ENCODE measurements at regions not wholly inside any gene's neighbourhood (a gene's known extent, or its start where the extent isn't known, plus 50 kb on each side); places are given as distances from the start of the nearest gene placed in this dataset.

DNA sequence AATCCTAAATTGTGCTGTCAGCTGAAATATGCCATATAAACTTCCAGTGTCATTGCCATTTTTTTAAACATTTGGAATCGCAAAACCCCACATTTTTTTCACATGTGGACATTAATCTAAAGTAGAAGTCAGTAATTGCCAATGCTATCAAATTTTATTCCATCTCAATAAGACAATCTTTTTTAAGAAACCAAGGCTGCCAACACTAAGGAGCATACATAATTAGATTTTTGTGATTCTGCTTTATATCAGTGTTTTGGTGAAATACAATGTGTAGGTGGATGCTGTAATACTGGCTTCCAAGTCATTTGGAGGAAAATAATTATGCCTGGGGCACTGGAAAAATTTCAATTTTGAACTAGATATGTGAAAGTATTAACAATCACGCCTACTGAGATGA lies 256.7 kb downstream of the ZPLD1 start:
- TF ChIP-seq ARNT (IDR thresholded peaks at IDR 0.05) (no peak), SP1 (IDR thresholded peaks at IDR 0.05) (no peak), FOXM1 (IDR thresholded peaks at IDR 0.05; ENCODE audit: borderline replicate concordance) (no peak), CTBP1 (IDR thresholded peaks at IDR 0.05; ENCODE audit: borderline replicate concordance) (no peak), HDGF (IDR thresholded peaks at IDR 0.05; ENCODE audit: borderline replicate concordance) (no peak), ELF4 (IDR thresholded peaks at IDR 0.05) (no peak), NFRKB (IDR thresholded peaks at IDR 0.05) (no peak), L3MBTL2 (conservative IDR thresholded peaks at IDR 0.05) (no peak), TARDBP (IDR thresholded peaks at IDR 0.05) (no peak), FOXA1 (IDR thresholded peaks at IDR 0.05) (no peak), FOXK2 (IDR thresholded peaks at IDR 0.05) (no peak), BHLHE40 (IDR thresholded peaks at IDR 0.05; ENCODE audit: borderline replicate concordance) (no peak)
- TF ChIP-seq, protein P1, sequence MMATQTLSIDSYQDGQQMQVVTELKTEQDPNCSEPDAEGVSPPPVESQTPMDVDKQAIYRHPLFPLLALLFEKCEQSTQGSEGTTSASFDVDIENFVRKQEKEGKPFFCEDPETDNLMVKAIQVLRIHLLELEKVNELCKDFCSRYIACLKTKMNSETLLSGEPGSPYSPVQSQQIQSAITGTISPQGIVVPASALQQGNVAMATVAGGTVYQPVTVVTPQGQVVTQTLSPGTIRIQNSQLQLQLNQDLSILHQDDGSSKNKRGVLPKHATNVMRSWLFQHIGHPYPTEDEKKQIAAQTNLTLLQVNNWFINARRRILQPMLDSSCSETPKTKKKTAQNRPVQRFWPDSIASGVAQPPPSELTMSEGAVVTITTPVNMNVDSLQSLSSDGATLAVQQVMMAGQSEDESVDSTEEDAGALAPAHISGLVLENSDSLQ (IDR thresholded peaks at IDR 0.05): no peak
- no peak for DNase-seq (ENCODE audit: extremely low spot score)
- ChIA-PET CTCF (interaction anchor here (0.7 to 1.3 kb wide), 2 partner anchors 18 kb away, joined by 4 to 5 read pairs; no protein-coding TSS in a partner anchor), POLR2A (no interaction called here)

- TF ChIP-seq SP1 (IDR thresholded peaks at IDR 0.05) (no peak), ZNF384 (IDR thresholded peaks at IDR 0.05) (no peak), CTBP1 (IDR thresholded peaks at IDR 0.05; ENCODE audit: borderline replicate concordance) (no peak), FOXK2 (IDR thresholded peaks at IDR 0.05) (no peak), ARNT (IDR thresholded peaks at IDR 0.05) (no peak), FOXM1 (IDR thresholded peaks at IDR 0.05; ENCODE audit: borderline replicate concordance) (no peak), TARDBP (IDR thresholded peaks at IDR 0.05) (no peak), LEF1 (IDR thresholded peaks at IDR 0.05; ENCODE audit: borderline replicate concordance) (no peak), SUZ12 (IDR thresholded peaks at IDR 0.05) (no peak), ELF4 (IDR thresholded peaks at IDR 0.05) (no peak), NFRKB (IDR thresholded peaks at IDR 0.05) (no peak), L3MBTL2 (conservative IDR thresholded peaks at IDR 0.05) (no peak), HDGF (IDR thresholded peaks at IDR 0.05; ENCODE audit: borderline replicate concordance) (no peak)
- TF ChIP-seq, protein P1 (IDR thresholded peaks at IDR 0.05): no peak
- ChIA-PET CTCF (no interaction called here), POLR2A (interaction anchor here (0.7 kb wide), 1 partner anchor 20 kb away, joined by 3 read pairs; no protein-coding TSS in a partner anchor)
- DNase-seq (ENCODE audit: extremely low spot score): no peak
These were observed 264.4 kb downstream of the ZPLD1 start for GRCh38 chr3:102699104-102699818.

GRCh38 chr3:102699819-102700140 lies 265.0 kb downstream of the ZPLD1 start:
- POLR2A ChIA-PET: interaction anchor here (0.7 kb wide), 1 partner anchor 20 kb away, joined by 3 read pairs; no protein-coding TSS in a partner anchor
- TF ChIP-seq FOXK2 (IDR thresholded peaks at IDR 0.05) (no peak), L3MBTL2 (conservative IDR thresholded peaks at IDR 0.05) (no peak), CTBP1 (IDR thresholded peaks at IDR 0.05; ENCODE audit: borderline replicate concordance) (no peak), BHLHE40 (IDR thresholded peaks at IDR 0.05; ENCODE audit: borderline replicate concordance) (no peak), FOXM1 (IDR thresholded peaks at IDR 0.05; ENCODE audit: borderline replicate concordance) (no peak), LEF1 (IDR thresholded peaks at IDR 0.05; ENCODE audit: borderline replicate concordance) (no peak), TARDBP (IDR thresholded peaks at IDR 0.05) (no peak), FOXA1 (IDR thresholded peaks at IDR 0.05) (no peak), ARNT (IDR thresholded peaks at IDR 0.05) (no peak), ELF4 (IDR thresholded peaks at IDR 0.05) (no peak)
- no peak for DNase-seq (ENCODE audit: extremely low spot score)
- CTCF ChIA-PET: interaction anchor here (1.1 kb wide), 1 partner anchor 897 kb away, joined by 3 read pairs; no protein-coding TSS in a partner anchor

- CTCF ChIA-PET: no interaction called here
These were observed 278.1 kb downstream of the ZPLD1 start for GRCh38 chr3:102712896-102713295.

DNA sequence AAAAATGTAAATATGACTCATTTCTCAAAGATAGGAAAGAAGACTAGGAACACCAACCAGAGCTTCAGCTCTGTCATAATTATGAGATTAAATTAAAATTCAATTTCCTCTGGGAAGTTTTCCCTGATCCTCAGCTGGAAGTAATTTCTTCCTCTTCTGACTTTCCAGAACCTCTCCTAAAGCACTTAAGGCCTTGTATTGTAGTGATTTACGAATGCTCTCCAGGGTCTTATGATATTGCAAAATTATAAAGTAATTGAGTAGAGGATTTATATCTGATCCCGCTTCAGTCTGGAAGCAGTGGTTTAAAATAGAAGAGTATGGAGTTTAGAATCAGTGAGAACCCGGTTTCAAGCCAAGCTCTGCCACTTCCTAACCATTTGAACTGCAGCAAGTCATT lies 279.8 kb downstream of the ZPLD1 start:
- no peak for DNase-seq (ENCODE audit: extremely low spot score)
- TF ChIP-seq TARDBP (IDR thresholded peaks at IDR 0.05) (no peak), L3MBTL2 (conservative IDR thresholded peaks at IDR 0.05) (no peak), FOXA1 (IDR thresholded peaks at IDR 0.05) (no peak), ARNT (IDR thresholded peaks at IDR 0.05) (no peak), ZNF384 (IDR thresholded peaks at IDR 0.05) (no peak), LEF1 (IDR thresholded peaks at IDR 0.05; ENCODE audit: borderline replicate concordance) (no peak), HDGF (IDR thresholded peaks at IDR 0.05; ENCODE audit: borderline replicate concordance) (no peak), SUZ12 (IDR thresholded peaks at IDR 0.05) (no peak), BHLHE40 (IDR thresholded peaks at IDR 0.05; ENCODE audit: borderline replicate concordance) (no peak)
- TF ChIP-seq, protein P1 (IDR thresholded peaks at IDR 0.05): no peak
- CTCF ChIA-PET: no interaction called here
- POLR2A ChIA-PET: no interaction called here

More at GRCh38 chr3:102712896-102713295, 278.1 kb downstream of the ZPLD1 start:
- POLR2A ChIA-PET: no interaction called here
- no peak for DNase-seq (ENCODE audit: extremely low spot score)
- no peak for TF ChIP-seq BHLHE40 (IDR thresholded peaks at IDR 0.05; ENCODE audit: borderline replicate concordance)
- TF ChIP-seq, protein P1 (IDR thresholded peaks at IDR 0.05): no peak
- TF ChIP-seq ARNT (IDR thresholded peaks at IDR 0.05): no peak
- no peak for TF ChIP-seq NFRKB (IDR thresholded peaks at IDR 0.05)
- TF ChIP-seq CTBP1 (IDR thresholded peaks at IDR 0.05; ENCODE audit: borderline replicate concordance): no peak
- no peak for TF ChIP-seq FOXM1 (IDR thresholded peaks at IDR 0.05; ENCODE audit: borderline replicate concordance)
- no peak for TF ChIP-seq FOXK2 (IDR thresholded peaks at IDR 0.05)
- no peak for TF ChIP-seq HDGF (IDR thresholded peaks at IDR 0.05; ENCODE audit: borderline replicate concordance)
- no peak for TF ChIP-seq L3MBTL2 (conservative IDR thresholded peaks at IDR 0.05)
- no peak for TF ChIP-seq ELF4 (IDR thresholded peaks at IDR 0.05)
- TF ChIP-seq FOXA1 (IDR thresholded peaks at IDR 0.05): no peak
- TF ChIP-seq ZNF384 (IDR thresholded peaks at IDR 0.05): no peak
- no peak for TF ChIP-seq SUZ12 (IDR thresholded peaks at IDR 0.05)
- no peak for TF ChIP-seq SP1 (IDR thresholded peaks at IDR 0.05)
- no peak for TF ChIP-seq LEF1 (IDR thresholded peaks at IDR 0.05; ENCODE audit: borderline replicate concordance)
- no peak for TF ChIP-seq TARDBP (IDR thresholded peaks at IDR 0.05)

Data from HEK293T (cell line).